ENCODE measurements at regions not wholly inside any gene's neighbourhood (a gene's known extent, or its start where the extent isn't known, plus 50 kb on each side); places are given as distances from the start of the nearest gene placed in this dataset.

- Mint-ChIP-seq H3K27ac (no peak overlapping the region), H3K4me1 (peaks cover 0 to 20% (median 17%) of the 10 kb centered on the region in 3 donors), H3K9me3 (no peaks in the 10 kb centered on the region), H3K36me3 (peaks cover 3% of the 10 kb centered on the region), H3K27me3 (no peaks in the 10 kb centered on the region), H3K4me3 (no peak overlapping the region)
- Histone ChIP-seq H3K4me1 (ENCODE audit: control insufficient read depth in 1 of 2, extremely low read depth in 1 of 2, insufficient read depth in 2 of 2, low read length in 2 of 2) (peaks cover 0 to 1% of the 10 kb centered on the region in 2 experiments), H3K9me3 (no peaks in the 10 kb centered on the region), H3K4me3 (ENCODE audit: control insufficient read depth in 1 of 2, extremely low read depth in 1 of 2, low read length in 1 of 2) (no peak overlapping the region), H3K27me3 (replicated peaks in 1 of 2; ENCODE audit: control insufficient read depth in 2 of 2, extremely low read depth in 1 of 2, insufficient read depth in 2 of 2, low read length in 1 of 2) (no peaks in the 10 kb centered on the region), H3K36me3 (ENCODE audit: control insufficient read depth in 2 of 2, extremely low read depth in 1 of 2, insufficient read depth in 1 of 2, low read length in 1 of 2) (no peaks in the 10 kb centered on the region), H3K27ac (ENCODE audit: low read length) (no peak overlapping the region)
- DNase-seq (no peak), ATAC-seq (replicated peaks in 1 of 4) (no peak)
- POLR2A ChIA-PET: no interaction called here
- no CpG with 5 or more reads among the region's 2 CpGs for WGBS (ENCODE audit: insufficient coverage)
- CTCF ChIA-PET: interaction anchor here in 1 of 2 donors (0.7 kb wide), 1 partner anchor 321 kb away, joined by 3 read pairs; no protein-coding TSS in a partner anchor
These were observed 97.9 kb upstream of the RESF1 start for GRCh38 chr12:31861360-31861759.

GRCh38 chr12:31860401-31860800 is 98.8 kb upstream of the RESF1 start:
- no peaks in the 10 kb centered on the region for H3K27me3 ChIP-seq (replicated peaks in 1 of 2; ENCODE audit: control insufficient read depth in 2 of 2, extremely low read depth in 1 of 2, insufficient read depth in 2 of 2, low read length in 1 of 2)
- Mint-ChIP-seq H3K27ac (no peak overlapping the region), H3K4me3 (no peak overlapping the region), H3K36me3 (peaks cover 3% of the 10 kb centered on the region), H3K9me3 (no peaks in the 10 kb centered on the region), H3K27me3 (no peaks in the 10 kb centered on the region), H3K4me1 (peaks cover 0 to 18% (median 14%) of the 10 kb centered on the region in 3 donors)
- H3K4me3 ChIP-seq (ENCODE audit: control insufficient read depth in 1 of 2, extremely low read depth in 1 of 2, low read length in 1 of 2): no peak overlapping the region
- no peak overlapping the region for H3K27ac ChIP-seq (ENCODE audit: low read length)
- ATAC-seq (replicated peaks in 1 of 4): no peak
- H3K9me3 ChIP-seq: no peaks in the 10 kb centered on the region
- ChIA-PET POLR2A (no interaction called here), CTCF (no interaction called here)
- no peak for DNase-seq
- no peaks in the 10 kb centered on the region for H3K36me3 ChIP-seq (ENCODE audit: control insufficient read depth in 2 of 2, extremely low read depth in 1 of 2, insufficient read depth in 1 of 2, low read length in 1 of 2)
- 95% methylated on average over 3 of the region's 4 CpGs for WGBS (ENCODE audit: insufficient coverage)
- no peaks in the 10 kb centered on the region for H3K4me1 ChIP-seq (ENCODE audit: control insufficient read depth in 1 of 2, extremely low read depth in 1 of 2, insufficient read depth in 2 of 2, low read length in 2 of 2)

- ChIA-PET POLR2A (no interaction called here), CTCF (no interaction called here)
- 100% methylated on average over 3 of the region's 13 CpGs for WGBS (ENCODE audit: insufficient coverage)
- no peaks in the 10 kb centered on the region for H3K27me3 ChIP-seq (replicated peaks in 1 of 2; ENCODE audit: control insufficient read depth in 2 of 2, extremely low read depth in 1 of 2, insufficient read depth in 2 of 2, low read length in 1 of 2)
- H3K4me3 Mint-ChIP-seq: no peak overlapping the region
- DNase-seq (peak in 1 of 35 experiments; percentile 2), ATAC-seq (replicated peaks in 1 of 4) (no peak)
- no peaks in the 10 kb centered on the region for H3K9me3 Mint-ChIP-seq
- H3K36me3 ChIP-seq (ENCODE audit: control insufficient read depth in 2 of 2, extremely low read depth in 1 of 2, insufficient read depth in 1 of 2, low read length in 1 of 2): no peaks in the 10 kb centered on the region
- H3K27ac ChIP-seq (ENCODE audit: low read length): no peak overlapping the region
- no peaks in the 10 kb centered on the region for H3K27me3 Mint-ChIP-seq
- no peaks in the 10 kb centered on the region for H3K9me3 ChIP-seq
- peaks cover 0 to 18% (median 14%) of the 10 kb centered on the region in 3 donors for H3K4me1 Mint-ChIP-seq
- no peak overlapping the region for H3K27ac Mint-ChIP-seq
- H3K36me3 Mint-ChIP-seq: peaks cover 3% of the 10 kb centered on the region
- H3K4me3 ChIP-seq (ENCODE audit: control insufficient read depth in 1 of 2, extremely low read depth in 1 of 2, low read length in 1 of 2): no peak overlapping the region
- H3K4me1 ChIP-seq (ENCODE audit: control insufficient read depth in 1 of 2, extremely low read depth in 1 of 2, insufficient read depth in 2 of 2, low read length in 2 of 2): no peaks in the 10 kb centered on the region
These were observed 99.8 kb upstream of the RESF1 start for GRCh38 chr12:31859232-31859977.

- no peaks in the 10 kb centered on the region for H3K36me3 ChIP-seq (ENCODE audit: control insufficient read depth in 2 of 2, extremely low read depth in 1 of 2, insufficient read depth in 1 of 2, low read length in 1 of 2)
- no peak overlapping the region for H3K27ac ChIP-seq (ENCODE audit: low read length)
- no peak overlapping the region for H3K4me3 Mint-ChIP-seq
- H3K36me3 Mint-ChIP-seq: peaks cover 11% of the 10 kb centered on the region
- no peaks in the 10 kb centered on the region for H3K4me1 ChIP-seq (ENCODE audit: control insufficient read depth in 1 of 2, extremely low read depth in 1 of 2, insufficient read depth in 2 of 2, low read length in 2 of 2)
- peaks cover 0 to 19% (median 8%) of the 10 kb centered on the region in 3 donors for H3K4me1 Mint-ChIP-seq
- H3K27me3 ChIP-seq (replicated peaks in 1 of 2; ENCODE audit: control insufficient read depth in 2 of 2, extremely low read depth in 1 of 2, insufficient read depth in 2 of 2, low read length in 1 of 2): no peaks in the 10 kb centered on the region
- H3K27me3 Mint-ChIP-seq: no peaks in the 10 kb centered on the region
- no peak for ATAC-seq (replicated peaks in 1 of 4)
- ChIA-PET POLR2A (interaction anchor here in 1 of 2 donors (0.6 kb wide), 1 partner anchor 29 kb away, joined by 3 read pairs; no protein-coding TSS in a partner anchor), CTCF (no interaction called here)
- no peak for DNase-seq
- no peaks in the 10 kb centered on the region for H3K9me3 ChIP-seq
- peaks cover 8 to 21% (median 13%) of the 10 kb centered on the region in 3 donors for H3K9me3 Mint-ChIP-seq
- no peak overlapping the region for H3K4me3 ChIP-seq (ENCODE audit: control insufficient read depth in 1 of 2, extremely low read depth in 1 of 2, low read length in 1 of 2)
- no peak overlapping the region for H3K27ac Mint-ChIP-seq
- WGBS (ENCODE audit: insufficient coverage): 100% methylated on average over 3 of the region's 5 CpGs
These were observed 103.8 kb upstream of the RESF1 start for GRCh38 chr12:31855427-31855826.

DNA sequence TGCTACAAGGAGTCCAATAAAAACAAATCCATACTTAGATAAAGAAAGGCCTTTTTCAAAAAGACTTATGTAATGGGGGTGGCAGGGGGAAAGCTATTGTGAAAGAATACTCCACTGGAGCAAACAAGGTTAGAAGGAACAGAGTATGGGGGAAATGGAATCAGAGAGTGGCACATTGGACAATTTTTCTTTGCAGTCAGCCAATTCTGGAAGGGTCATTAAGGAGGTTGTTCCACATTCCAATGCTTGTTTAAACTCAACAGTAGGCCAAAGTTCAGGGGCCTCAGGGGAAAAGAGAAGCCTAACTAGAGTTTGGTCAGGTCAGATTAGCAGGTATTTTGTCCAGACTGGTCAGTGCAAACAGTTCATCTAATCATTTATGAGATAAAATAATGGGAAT is 105.2 kb upstream of the RESF1 start:
- Mint-ChIP-seq H3K36me3 (peaks cover 9% of the 10 kb centered on the region), H3K27ac (no peak overlapping the region)
- no peak for ATAC-seq (replicated peaks in 1 of 4)

DNA sequence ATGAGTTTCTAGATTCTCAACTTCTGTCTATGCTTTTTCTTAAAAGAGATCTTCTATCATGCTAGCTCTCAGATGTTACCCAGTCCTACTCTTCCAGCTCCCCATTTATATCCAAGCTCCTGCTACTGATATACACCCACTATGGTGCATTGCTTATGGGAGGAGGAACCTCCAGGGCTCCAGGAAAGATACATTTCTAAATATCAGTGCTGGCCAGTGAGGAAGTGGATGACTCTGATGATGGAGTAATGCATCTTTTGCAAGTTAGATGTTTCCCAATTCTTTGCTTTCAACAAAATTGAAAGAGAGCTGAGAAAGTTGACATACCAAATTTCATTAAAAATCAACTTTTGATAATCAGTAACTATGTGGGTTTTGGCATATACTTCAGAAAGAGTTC is 105.7 kb upstream of the RESF1 start:
- no peak overlapping the region for H3K4me3 Mint-ChIP-seq
- H3K9me3 Mint-ChIP-seq: peaks cover 8 to 21% (median 13%) of the 10 kb centered on the region in 3 donors
- no peak overlapping the region for H3K27ac Mint-ChIP-seq
- Histone ChIP-seq H3K4me1 (ENCODE audit: control insufficient read depth in 1 of 2, extremely low read depth in 1 of 2, insufficient read depth in 2 of 2, low read length in 2 of 2) (no peaks in the 10 kb centered on the region), H3K36me3 (ENCODE audit: control insufficient read depth in 2 of 2, extremely low read depth in 1 of 2, insufficient read depth in 1 of 2, low read length in 1 of 2) (no peaks in the 10 kb centered on the region), H3K4me3 (ENCODE audit: control insufficient read depth in 1 of 2, extremely low read depth in 1 of 2, low read length in 1 of 2) (no peak overlapping the region), H3K9me3 (no peaks in the 10 kb centered on the region), H3K27me3 (replicated peaks in 1 of 2; ENCODE audit: control insufficient read depth in 2 of 2, extremely low read depth in 1 of 2, insufficient read depth in 2 of 2, low read length in 1 of 2) (no peaks in the 10 kb centered on the region), H3K27ac (ENCODE audit: low read length) (no peak overlapping the region)
- H3K27me3 Mint-ChIP-seq: no peaks in the 10 kb centered on the region
- H3K4me1 Mint-ChIP-seq: peaks cover 0 to 8% (median 0%) of the 10 kb centered on the region in 3 donors
- DNase-seq (no peak), ATAC-seq (replicated peaks in 1 of 4) (no peak)
- CTCF ChIA-PET: no interaction called here
- H3K36me3 Mint-ChIP-seq: peaks cover 9% of the 10 kb centered on the region
- POLR2A ChIA-PET: no interaction called here

More for the DNA sequence above, 105.2 kb upstream of the RESF1 start:
- no peak for DNase-seq
- H3K4me1 Mint-ChIP-seq: peaks cover 0 to 8% (median 0%) of the 10 kb centered on the region in 3 donors
- no peak overlapping the region for H3K4me3 Mint-ChIP-seq
- Histone ChIP-seq H3K27ac (ENCODE audit: low read length) (no peak overlapping the region), H3K27me3 (replicated peaks in 1 of 2; ENCODE audit: control insufficient read depth in 2 of 2, extremely low read depth in 1 of 2, insufficient read depth in 2 of 2, low read length in 1 of 2) (no peaks in the 10 kb centered on the region), H3K36me3 (ENCODE audit: control insufficient read depth in 2 of 2, extremely low read depth in 1 of 2, insufficient read depth in 1 of 2, low read length in 1 of 2) (no peaks in the 10 kb centered on the region), H3K4me3 (ENCODE audit: control insufficient read depth in 1 of 2, extremely low read depth in 1 of 2, low read length in 1 of 2) (no peak overlapping the region), H3K9me3 (no peaks in the 10 kb centered on the region), H3K4me1 (ENCODE audit: control insufficient read depth in 1 of 2, extremely low read depth in 1 of 2, insufficient read depth in 2 of 2, low read length in 2 of 2) (no peaks in the 10 kb centered on the region)
- H3K27me3 Mint-ChIP-seq: no peaks in the 10 kb centered on the region
- peaks cover 8 to 21% (median 13%) of the 10 kb centered on the region in 3 donors for H3K9me3 Mint-ChIP-seq
- POLR2A ChIA-PET: no interaction called here
- CTCF ChIA-PET: interaction anchor here in 1 of 2 donors (0.6 kb wide), 1 partner anchor 157 kb away, joined by 4 read pairs; no protein-coding TSS in a partner anchor

All from T-cell (primary cell).